SK-N-SH (cell line): ENCODE measurements at regions not wholly inside any gene's neighbourhood (a gene's known extent, or its start where the extent isn't known, plus 50 kb on each side); places are given as distances from the start of the nearest gene placed in this dataset.

Experiments used
- CTCF ChIP-seq: fragments of 200-600 bp; sonication (generic); IDR thresholded peaks from 2 replicates; pipeline ENCODE4 v1.6.1; 2017; ENCODE audit warnings: antibody characterized with exemption, mild to moderate bottlenecking, moderate library complexity
- MXI1 ChIP-seq: IDR thresholded peaks from 2 replicates; pipeline ENCODE4 v1.6.1; 2012; ENCODE audit warnings: mild to moderate bottlenecking, low read depth, low read length, improper control_type of control experiment
- POLR2AphosphoS5 ChIP-seq: IDR thresholded peaks from 2 replicates; pipeline ENCODE4 v1.6.1; 2012; ENCODE audit warnings: low read depth, low read length
- REST ChIP-seq: IDR thresholded peaks from 2 replicates; pipeline ENCODE4 v1.6.1; 2012; ENCODE audit warnings: mild to moderate bottlenecking, low read depth, low read length, moderate library complexity
- TCF12 ChIP-seq: IDR thresholded peaks from 2 replicates; pipeline ENCODE4 v1.4.0; 2012

- TF ChIP-seq TCF12 (no peak), REST (no peak), POLR2AphosphoS5 (no peak), CTCF (no peak), MXI1 (no peak)
Measured at GRCh38 chr10:85235258-85235657, 906.9 kb downstream of the CCSER2 start.
